ENCODE measurements at regions not wholly inside any gene's neighbourhood (a gene's known extent, or its start where the extent isn't known, plus 50 kb on each side); places are given as distances from the start of the nearest gene placed in this dataset.

- TF ChIP-seq ATF2 (IDR thresholded peaks at IDR 0.05; ENCODE audit: low read length), result no peak
- TF ChIP-seq SP4 (IDR thresholded peaks at IDR 0.05; ENCODE audit: low read length), result no peak
- no peak for TF ChIP-seq JUN (IDR thresholded peaks at IDR 0.05; ENCODE audit: low read depth, low read length)
These were observed 100.8 kb upstream of the TFPI start (continued) for GRCh38 chr2:187655001-187655400.

All from H1 (cell line).